MCF 10A (cell line): ENCODE measurements at regions not wholly inside any gene's neighbourhood (a gene's known extent, or its start where the extent isn't known, plus 50 kb on each side); places are given as distances from the start of the nearest gene placed in this dataset.

Experiments used
- BruUV-seq: library from RNA; stranded (reverse); fragments of 400-500 nt; replicated peaks from 2 replicates; lab custom pipeline; 2021; lab: Mats Ljungman, UMichigan
- CTCF ChIA-PET: fragments of 300-600 bp; sonication (Branson Sonifier 250); formaldehyde crosslinking; extraction: SDS; loops from one replicate; lab custom pipeline; 2021; ENCODE audit warnings: antibody characterized with exemption, inconsistent platforms; lab: Yijun Ruan, JAX
- POLR2A ChIA-PET: fragments of 300-600, 350-650 bp; sonication (Branson Sonifier 250); formaldehyde crosslinking; extraction: SDS; loops from one replicate; lab custom pipeline; 2020; ENCODE audit warnings: antibody characterized with exemption, inconsistent platforms; lab: Yijun Ruan, JAX
- DNase-seq: peaks from one replicate; pipeline ENCODE4 v3.0.0-alpha.2; 2018; ENCODE audit not compliant: unreplicated experiment
- H3K27ac Mint-ChIP-seq: one replicate; pipeline ENCODE4 v1.8.0; 2022; ENCODE audit warnings: mild to moderate bottlenecking, low read depth, mixed read lengths; ENCODE audit not compliant: unreplicated experiment
- H3K27me3 Mint-ChIP-seq: one replicate; pipeline ENCODE4 v1.8.0; 2022; ENCODE audit warnings: mixed read lengths; ENCODE audit not compliant: insufficient read depth, unreplicated experiment
- H3K36me3 Mint-ChIP-seq: one replicate; pipeline ENCODE4 v1.8.0; 2022; ENCODE audit warnings: mild to moderate bottlenecking, moderate library complexity, mixed read lengths; ENCODE audit not compliant: insufficient read depth, unreplicated experiment
- H3K4me1 Mint-ChIP-seq: one replicate; pipeline ENCODE4 v1.8.0; 2022; ENCODE audit warnings: mixed read lengths; ENCODE audit not compliant: insufficient read depth, unreplicated experiment
- H3K4me3 Mint-ChIP-seq: one replicate; pipeline ENCODE4 v1.8.0; 2022; ENCODE audit warnings: mild to moderate bottlenecking, moderate library complexity, mixed read lengths; ENCODE audit not compliant: unreplicated experiment
- H3K9me3 Mint-ChIP-seq: one replicate; pipeline ENCODE4 v1.8.0; 2022; ENCODE audit warnings: mixed read lengths; ENCODE audit not compliant: unreplicated experiment
- intact Hi-C: fragments of 100-400 bp; cut with micrococcal nuclease; formaldehyde crosslinking; loops from 2 replicates; pipeline ENCODE4 v1.14.1; 2022
- TF ChIP-seq, protein P1 (sequence below): fragments of 200-600 bp; IDR thresholded peaks from one replicate; pipeline ENCODE4 v1.8.0; 2022; ENCODE audit warnings: antibody characterized with exemption, mild to moderate bottlenecking; ENCODE audit not compliant: unreplicated experiment

- TF ChIP-seq, protein P1, sequence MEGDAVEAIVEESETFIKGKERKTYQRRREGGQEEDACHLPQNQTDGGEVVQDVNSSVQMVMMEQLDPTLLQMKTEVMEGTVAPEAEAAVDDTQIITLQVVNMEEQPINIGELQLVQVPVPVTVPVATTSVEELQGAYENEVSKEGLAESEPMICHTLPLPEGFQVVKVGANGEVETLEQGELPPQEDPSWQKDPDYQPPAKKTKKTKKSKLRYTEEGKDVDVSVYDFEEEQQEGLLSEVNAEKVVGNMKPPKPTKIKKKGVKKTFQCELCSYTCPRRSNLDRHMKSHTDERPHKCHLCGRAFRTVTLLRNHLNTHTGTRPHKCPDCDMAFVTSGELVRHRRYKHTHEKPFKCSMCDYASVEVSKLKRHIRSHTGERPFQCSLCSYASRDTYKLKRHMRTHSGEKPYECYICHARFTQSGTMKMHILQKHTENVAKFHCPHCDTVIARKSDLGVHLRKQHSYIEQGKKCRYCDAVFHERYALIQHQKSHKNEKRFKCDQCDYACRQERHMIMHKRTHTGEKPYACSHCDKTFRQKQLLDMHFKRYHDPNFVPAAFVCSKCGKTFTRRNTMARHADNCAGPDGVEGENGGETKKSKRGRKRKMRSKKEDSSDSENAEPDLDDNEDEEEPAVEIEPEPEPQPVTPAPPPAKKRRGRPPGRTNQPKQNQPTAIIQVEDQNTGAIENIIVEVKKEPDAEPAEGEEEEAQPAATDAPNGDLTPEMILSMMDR: no peak
- H3K4me3 Mint-ChIP-seq: no peak overlapping the region
- no peak for DNase-seq
- H3K27me3 Mint-ChIP-seq: peaks cover 24% of the 10 kb centered on the region
- H3K36me3 Mint-ChIP-seq: no peaks in the 10 kb centered on the region
- POLR2A ChIA-PET: no interaction called here
- intact Hi-C loops: no loop called here
- CTCF ChIA-PET: no interaction called here
- no peak overlapping the region for H3K27ac Mint-ChIP-seq
- no TSS peak for BruUV-seq
- no peaks in the 10 kb centered on the region for H3K9me3 Mint-ChIP-seq
- H3K4me1 Mint-ChIP-seq: peaks cover 9% of the 10 kb centered on the region
These were observed 63.6 kb downstream of the MAF start for GRCh38 chr16:79536958-79537357.

GRCh38 chr16:79535130-79535529 lies 65.4 kb downstream of the MAF start:
- no peak overlapping the region for H3K27ac Mint-ChIP-seq
- H3K4me1 Mint-ChIP-seq: peaks cover 9% of the 10 kb centered on the region
- no peak for DNase-seq
- H3K4me3 Mint-ChIP-seq: no peak overlapping the region
- BruUV-seq: no TSS peak
- POLR2A ChIA-PET: interaction anchor here (0.6 kb wide), 1 partner anchor 116 kb away, joined by 4 read pairs; no protein-coding TSS in a partner anchor
- CTCF ChIA-PET: no interaction called here
- H3K9me3 Mint-ChIP-seq: no peaks in the 10 kb centered on the region
- H3K27me3 Mint-ChIP-seq: peaks cover 24% of the 10 kb centered on the region
- intact Hi-C loops: no loop called here
- TF ChIP-seq, protein P1: no peak
- no peaks in the 10 kb centered on the region for H3K36me3 Mint-ChIP-seq

DNA sequence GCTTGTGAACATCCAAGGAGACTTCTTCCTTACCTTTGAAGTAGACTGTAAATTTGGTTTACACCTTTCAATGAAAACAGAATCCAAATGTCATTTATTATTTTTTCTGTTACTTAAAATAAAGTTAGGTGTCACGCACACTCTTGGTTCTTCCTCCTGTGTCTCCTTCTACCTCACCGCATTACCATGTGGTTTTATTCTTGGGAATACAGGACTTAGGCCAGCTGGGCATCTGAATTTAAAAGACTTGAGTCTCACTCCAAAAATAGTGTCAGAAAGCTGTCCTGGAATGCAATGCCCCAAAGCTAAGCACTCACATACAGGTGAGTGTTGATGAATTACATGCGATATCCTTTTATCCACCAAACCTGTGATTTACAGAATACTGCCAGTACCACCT lies 66.4 kb downstream of the MAF start:
- TF ChIP-seq, protein P1: no peak
- no peak overlapping the region for H3K27ac Mint-ChIP-seq
- intact Hi-C loops: no loop called here
- H3K36me3 Mint-ChIP-seq: no peaks in the 10 kb centered on the region
- peaks cover 9% of the 10 kb centered on the region for H3K4me1 Mint-ChIP-seq
- ChIA-PET POLR2A (no interaction called here), CTCF (no interaction called here)
- DNase-seq: no peak
- no peak overlapping the region for H3K4me3 Mint-ChIP-seq
- BruUV-seq: no TSS peak
- H3K27me3 Mint-ChIP-seq: peaks cover 18% of the 10 kb centered on the region
- no peaks in the 10 kb centered on the region for H3K9me3 Mint-ChIP-seq

DNA sequence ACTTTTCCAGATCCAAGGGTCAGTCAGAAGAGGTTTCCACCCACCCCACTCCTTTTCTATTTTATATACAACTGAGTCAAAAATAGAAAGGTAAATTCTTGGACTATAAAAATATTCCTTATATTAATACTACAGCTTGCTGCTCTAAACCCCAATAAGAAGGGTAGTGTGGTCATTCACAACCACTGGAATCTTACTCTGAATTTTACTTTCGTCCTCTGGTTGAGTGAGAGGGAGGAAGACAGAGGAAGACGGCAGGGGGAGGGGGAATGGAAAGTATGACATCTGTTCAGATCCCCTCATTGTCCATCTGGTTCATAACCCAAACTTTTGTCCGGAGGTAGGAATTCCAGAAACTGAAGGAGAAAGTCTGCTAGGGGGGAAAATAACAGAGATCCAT lies 67.2 kb downstream of the MAF start:
- H3K27ac Mint-ChIP-seq: no peak overlapping the region
- intact Hi-C loops: no loop called here
- no peaks in the 10 kb centered on the region for H3K36me3 Mint-ChIP-seq
- H3K9me3 Mint-ChIP-seq: no peaks in the 10 kb centered on the region
- no TSS peak for BruUV-seq
- TF ChIP-seq, protein P1: no peak
- peaks cover 9% of the 10 kb centered on the region for H3K27me3 Mint-ChIP-seq
- no peak overlapping the region for H3K4me3 Mint-ChIP-seq
- peaks cover 9% of the 10 kb centered on the region for H3K4me1 Mint-ChIP-seq
- DNase-seq: no peak
- CTCF ChIA-PET: no interaction called here
- POLR2A ChIA-PET: interaction anchor here (0.7 kb wide), 1 partner anchor 857 kb away, joined by 3 read pairs; no protein-coding TSS in a partner anchor
